ENCODE measurements at regions not wholly inside any gene's neighbourhood (a gene's known extent, or its start where the extent isn't known, plus 50 kb on each side); places are given as distances from the start of the nearest gene placed in this dataset.
"Not testable (repeated sequence)": the region's sequence is repeated elsewhere in the genome, so short reads cannot be mapped to it uniquely, and the experiment has no call there.

DNA sequence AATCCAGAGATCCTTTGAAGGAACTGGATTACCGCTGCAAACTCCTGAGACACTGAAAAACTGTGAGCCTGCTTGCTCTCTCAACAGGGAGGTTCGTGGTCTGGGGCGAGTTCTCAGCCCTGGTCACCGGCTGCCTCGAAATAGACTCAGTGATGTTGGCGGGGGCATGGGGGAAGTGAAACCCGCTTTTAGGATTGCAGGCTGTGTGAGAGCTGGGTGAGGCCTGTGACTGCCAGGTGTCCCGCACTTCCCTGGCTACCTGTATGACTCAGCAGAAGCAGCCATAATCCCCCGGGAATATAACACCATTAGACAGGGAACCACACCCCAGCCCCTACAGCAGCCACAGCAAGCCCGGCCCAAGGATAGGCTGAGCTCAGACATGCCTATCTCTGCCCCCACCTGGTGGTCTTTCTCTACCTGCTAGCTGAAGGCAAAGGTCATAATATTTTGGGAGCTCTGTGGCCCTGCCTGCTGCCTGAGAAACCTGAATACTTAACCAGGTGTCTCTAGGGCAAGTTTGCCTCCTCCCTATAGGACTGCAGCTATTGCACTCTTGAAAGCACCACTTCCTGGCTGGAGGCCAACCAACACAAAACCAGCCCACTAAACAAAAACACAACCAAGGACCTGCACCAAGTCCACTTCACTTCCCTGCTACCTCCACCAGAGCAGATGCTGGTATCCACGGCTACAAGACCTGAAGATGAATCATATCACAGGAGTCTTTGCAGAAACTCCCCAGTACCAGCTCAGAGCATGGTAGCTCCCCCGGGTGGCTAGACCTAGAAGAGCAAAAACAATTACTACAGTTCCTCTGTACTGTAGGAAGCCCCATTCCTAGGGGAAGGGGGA is 202.0 kb downstream of the RRAGB start:
- DNase-seq (ENCODE audit: extremely low spot score): no peak
- H3K27ac ChIP-seq (ENCODE audit: low read depth): no peak overlapping the region
- H3K36me3 ChIP-seq (ENCODE audit: insufficient read depth): no peaks in the 10 kb centered on the region
- 87% methylated on average over 12 of the region's 12 CpGs for WGBS
- H3K4me3 ChIP-seq (ENCODE audit: low read depth, low read length): no peak overlapping the region
- H3K4me1 ChIP-seq (ENCODE audit: insufficient read depth): no peaks in the 10 kb centered on the region

DNA sequence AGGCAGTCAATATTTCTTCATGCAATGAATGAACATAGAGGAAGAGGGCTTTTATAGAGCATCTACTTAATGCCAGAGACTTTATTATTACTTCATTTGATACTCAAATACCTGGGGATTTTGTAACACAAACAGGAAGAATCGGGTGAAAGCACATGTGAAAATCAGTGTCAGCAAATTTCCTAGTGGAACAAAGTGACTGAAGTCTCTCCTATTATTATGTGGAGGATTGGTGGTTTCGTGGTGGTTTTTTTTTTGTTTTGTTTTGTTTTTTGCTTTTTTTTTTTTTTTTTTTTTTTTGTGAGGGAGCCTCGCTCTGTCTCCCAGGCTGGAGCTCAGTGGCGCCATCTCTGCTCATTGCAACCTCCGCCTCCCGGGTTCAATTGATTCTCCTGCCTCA is 207.0 kb downstream of the RRAGB start:
- no peak overlapping the region for H3K4me3 ChIP-seq (ENCODE audit: low read depth, low read length)
- 92% methylated on average over 6 of the region's 6 CpGs for WGBS

DNA sequence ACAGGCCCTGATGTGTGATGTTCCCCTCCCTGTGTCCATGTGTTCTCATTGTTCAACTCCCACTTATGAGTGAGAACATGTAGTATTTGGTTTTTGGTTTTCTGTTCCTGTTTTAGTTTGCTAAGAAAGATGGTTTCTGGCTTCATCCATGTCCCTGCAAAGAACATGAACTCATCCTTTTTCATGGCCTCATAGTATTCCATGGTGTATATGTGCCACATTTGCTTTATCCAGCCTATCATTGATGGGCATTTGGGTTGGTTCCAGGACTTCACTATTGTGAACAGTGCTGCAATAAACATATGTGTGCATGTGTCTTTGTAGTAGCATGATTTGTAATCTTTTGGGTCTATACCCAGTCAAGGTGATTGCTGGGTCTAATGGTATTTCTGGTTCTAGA is 211.0 kb downstream of the RRAGB start:
- DNase-seq (ENCODE audit: extremely low spot score); H3K36me3 ChIP-seq (ENCODE audit: insufficient read depth); H3K4me3 ChIP-seq (ENCODE audit: low read depth, low read length); H3K4me1 ChIP-seq (ENCODE audit: insufficient read depth); H3K27ac ChIP-seq (ENCODE audit: low read depth): not testable (repeated sequence)

More for the DNA sequence above, 207.0 kb downstream of the RRAGB start:
- Histone ChIP-seq H3K4me1 (ENCODE audit: insufficient read depth) (no peaks in the 10 kb centered on the region), H3K27ac (ENCODE audit: low read depth) (no peak overlapping the region), H3K36me3 (ENCODE audit: insufficient read depth) (no peaks in the 10 kb centered on the region)
- no peak for DNase-seq (ENCODE audit: extremely low spot score)
